Panc1 (cell line): ENCODE measurements at regions not wholly inside any gene's neighbourhood (a gene's known extent, or its start where the extent isn't known, plus 50 kb on each side); places are given as distances from the start of the nearest gene placed in this dataset.

ENCODE experiments used
- ATAC-seq: fragments of 200-7000 bp; cut with Tn5 transposase; 2 replicates; pipeline ENCODE4 v1.9.1; 2020; ENCODE audit warnings: mild to moderate bottlenecking, moderate library complexity
- BruUV-seq: library from RNA; stranded (reverse); fragments of 400-500 nt; replicated peaks from 2 replicates; lab custom pipeline; 2021; lab: Mats Ljungman, UMichigan
- CTCF ChIA-PET: fragments of 300-600 bp; sonication (Branson Sonifier 250); formaldehyde crosslinking; loops from one replicate; lab custom pipeline; 2022; ENCODE audit warnings: antibody characterized with exemption; lab: Charles Lee
- POLR2A ChIA-PET: fragments of 300-600 bp; sonication (Branson Sonifier 250); formaldehyde crosslinking; loops from one replicate; lab custom pipeline; 2022; ENCODE audit warnings: antibody characterized with exemption; lab: Charles Lee
- DNase-seq: peaks from one replicate; pipeline ENCODE4 v3.0.0-alpha.2; 2010; ENCODE audit warnings: low read depth, low spot score
- H3K27ac ChIP-seq: 2 replicates; pipeline ENCODE4 v1.5.1; 2011; ENCODE audit warnings: mild to moderate bottlenecking, low read length, inconsistent platforms
- H3K27me3 ChIP-seq: fragments of 200-500 bp; sonication (Bioruptor generic); 2 replicates; pipeline ENCODE4 v1.6.0; 2014; ENCODE audit warnings: low read length, inconsistent platforms; ENCODE audit not compliant: control insufficient read depth, insufficient read depth
- H3K36me3 ChIP-seq: fragments of 200-500 bp; sonication (Bioruptor generic); 2 replicates; pipeline ENCODE4 v1.5.1; 2014; ENCODE audit warnings: inconsistent platforms, mild to moderate bottlenecking, low read length, moderate library complexity; ENCODE audit not compliant: control insufficient read depth, insufficient read depth
- H3K4me1 ChIP-seq: 2 replicates; pipeline ENCODE4 v1.5.1; 2011; ENCODE audit warnings: inconsistent platforms, mild to moderate bottlenecking, low read length, moderate library complexity; ENCODE audit not compliant: control insufficient read depth, insufficient read depth
- H3K4me3 ChIP-seq, 2 experiments: 2 replicates each; pipeline ENCODE4 v1.5.1; 2011 to 2012; ENCODE audit warnings: low read depth in 2 of 2, low read length in 2 of 2, mild to moderate bottlenecking in 2 of 2, inconsistent platforms in 1 of 2, moderate library complexity in 1 of 2
- H3K9me3 ChIP-seq: fragments of 200-500 bp; sonication (Bioruptor generic); 2 replicates; pipeline ENCODE4 v1.5.1; 2014; ENCODE audit warnings: low read depth, mild to moderate bottlenecking, inconsistent platforms, low read length, moderate library complexity; ENCODE audit not compliant: control insufficient read depth, insufficient read depth
- CTCF ChIP-seq: fragments of 450-650 bp; IDR thresholded peaks from 2 replicates; pipeline ENCODE4 v1.5.1; 2017; ENCODE audit warnings: mild to moderate bottlenecking
- POLR2AphosphoS5 ChIP-seq: IDR thresholded peaks from 2 replicates; pipeline ENCODE4 v1.6.1; 2012; ENCODE audit warnings: mild to moderate bottlenecking, low read depth, low read length, moderate library complexity
- REST ChIP-seq, 2 experiments: IDR thresholded peaks; 2 replicates each; pipeline ENCODE4 v1.6.1; 2011 to 2012; ENCODE audit warnings: low read depth in 2 of 2, control low read depth in 1 of 2, low read length in 1 of 2, mild to moderate bottlenecking in 1 of 2, moderate library complexity in 1 of 2; ENCODE audit not compliant: insufficient read depth in 1 of 2
- SIN3A ChIP-seq: IDR thresholded peaks from 2 replicates; pipeline ENCODE4 v1.6.1; 2012; ENCODE audit warnings: low read depth, mild to moderate bottlenecking, low read length, moderate library complexity, borderline replicate concordance; ENCODE audit not compliant: insufficient read depth
- TCF7L2 ChIP-seq: IDR thresholded peaks from 2 replicates; pipeline ENCODE4 v1.6.1; 2011; ENCODE audit warnings: mild to moderate bottlenecking, low read depth, low read length, inconsistent platforms
- in situ Hi-C: cut with HindIII; loops from 2 replicates; pipeline ENCODE4 v1.10.0; 2016; ENCODE audit warnings: low sequenced_read_pairs, low pct_unique_long_range_greater_than_20kb
- intact Hi-C: fragments of 100-400 bp; cut with micrococcal nuclease; formaldehyde crosslinking; loops from one replicate; pipeline ENCODE4 v1.10.0; 2022; ENCODE audit not compliant: unreplicated experiment

GRCh38 chr9:652914-653313 is 188.6 kb upstream of the DMRT1 start:
- H3K27me3 ChIP-seq, result no peaks in the 10 kb centered on the region
- ATAC-seq, result no peak
- TF ChIP-seq SIN3A, result no peak
- TF ChIP-seq REST (IDR thresholded peaks at IDR 0.05; ENCODE audit: insufficient read depth in 1 of 2, low read depth in 2 of 2, low read length in 1 of 2), result no peak
- TF ChIP-seq POLR2AphosphoS5, result no peak
- TF ChIP-seq CTCF, result no peak
- no peak for TF ChIP-seq TCF7L2
- no peak overlapping the region for H3K4me3 ChIP-seq
- DNase-seq, result no peak
- no peak overlapping the region for H3K27ac ChIP-seq
- intact Hi-C loops (no loop called here), in situ Hi-C loops (no loop called here)
- no peaks in the 10 kb centered on the region for H3K4me1 ChIP-seq
- ChIA-PET CTCF (no interaction called here), POLR2A (no interaction called here)
- no TSS peak for BruUV-seq
- H3K36me3 ChIP-seq, result no peaks in the 10 kb centered on the region
- H3K9me3 ChIP-seq, result no peaks in the 10 kb centered on the region

GRCh38 chr9:653421-653820 is 188.1 kb upstream of the DMRT1 start:
- no peak for ATAC-seq
- ChIA-PET POLR2A (no interaction called here), CTCF (no interaction called here)
- no peaks in the 10 kb centered on the region for H3K27me3 ChIP-seq
- no peak for TF ChIP-seq CTCF
- no peak for TF ChIP-seq REST (IDR thresholded peaks at IDR 0.05; ENCODE audit: insufficient read depth in 1 of 2, low read depth in 2 of 2, low read length in 1 of 2)
- no peak for TF ChIP-seq TCF7L2
- TF ChIP-seq SIN3A, result no peak
- no peak for TF ChIP-seq POLR2AphosphoS5
- DNase-seq, result no peak
- no peak overlapping the region for H3K4me3 ChIP-seq
- no peak overlapping the region for H3K27ac ChIP-seq
- intact Hi-C loops, result no loop called here
- no peaks in the 10 kb centered on the region for H3K9me3 ChIP-seq
- BruUV-seq, result no TSS peak
- in situ Hi-C loops, result no loop called here
- no peaks in the 10 kb centered on the region for H3K36me3 ChIP-seq
- no peaks in the 10 kb centered on the region for H3K4me1 ChIP-seq
